Adrenal gland (tissue), 5 donors: ENCODE measurements at regions not wholly inside any gene's neighbourhood (a gene's known extent, or its start where the extent isn't known, plus 50 kb on each side); places are given as distances from the start of the nearest gene placed in this dataset.

Source experiments
- CTCF ChIP-seq, 6 experiments: fragments of 450-650 bp in 4 of 6; fragments of 200-600 bp in 2 of 6; sonication (generic) in 1 of 6; IDR thresholded peaks; 1 replicate in 5 of 6; 2 replicates in 1 of 6; pipeline versions ENCODE4 v1.5.1 to v1.8.0; 2016 to 2021; ENCODE audit warnings: antibody characterized with exemption in 6 of 6, mild to moderate bottlenecking in 2 of 6, moderate library complexity in 1 of 6
- POLR2A ChIP-seq, 2 donors: fragments of 450-650 bp; IDR thresholded peaks; one replicate each; pipeline ENCODE4 v1.6.1; 2017; ENCODE audit warnings: antibody characterized with exemption in 2 of 2, mild to moderate bottlenecking in 2 of 2, moderate library complexity in 1 of 2
- donor health status: DM: no; HTN: no; CAD: no.

GRCh38 chr2:6630209-6630608 lies 235.5 kb downstream of the CMPK2 start:
- TF ChIP-seq CTCF (IDR thresholded peaks at IDR 0.05) (no peak), POLR2A (IDR thresholded peaks at IDR 0.05) (no peak)
